GM21447 (cell line): ENCODE measurements at regions not wholly inside any gene's neighbourhood (a gene's known extent, or its start where the extent isn't known, plus 50 kb on each side); places are given as distances from the start of the nearest gene placed in this dataset.

Experiments
- ATAC-seq: cut with Tn5 transposase; IDR thresholded peaks from one replicate; pipeline ENCODE4 v1.9.1; 2021; ENCODE audit not compliant: unreplicated experiment

DNA sequence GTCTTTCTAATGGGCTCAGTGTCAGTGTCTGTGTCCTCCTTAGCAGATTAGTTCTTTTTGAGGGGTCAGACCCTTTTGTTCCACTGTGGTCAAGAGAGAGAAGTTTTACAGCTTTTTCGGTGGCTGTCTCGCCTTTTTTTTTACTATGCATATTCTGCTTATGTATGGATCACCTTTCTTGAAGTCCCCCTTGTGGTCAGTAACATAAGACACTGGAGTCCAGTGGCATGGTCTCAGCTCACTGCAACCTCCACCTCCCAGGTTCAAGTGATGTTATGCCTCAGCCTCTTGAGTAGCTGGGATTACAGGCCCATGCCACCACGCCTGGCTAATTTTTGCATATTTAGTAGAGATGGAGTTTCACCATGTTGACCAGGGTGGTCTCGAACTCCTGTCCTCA, 54.0 kb upstream of the PGRMC2 start:
- no peak for ATAC-seq

GRCh38 chr4:128338634-128339355, 51.2 kb upstream of the PGRMC2 start:
- ATAC-seq = no peak

DNA sequence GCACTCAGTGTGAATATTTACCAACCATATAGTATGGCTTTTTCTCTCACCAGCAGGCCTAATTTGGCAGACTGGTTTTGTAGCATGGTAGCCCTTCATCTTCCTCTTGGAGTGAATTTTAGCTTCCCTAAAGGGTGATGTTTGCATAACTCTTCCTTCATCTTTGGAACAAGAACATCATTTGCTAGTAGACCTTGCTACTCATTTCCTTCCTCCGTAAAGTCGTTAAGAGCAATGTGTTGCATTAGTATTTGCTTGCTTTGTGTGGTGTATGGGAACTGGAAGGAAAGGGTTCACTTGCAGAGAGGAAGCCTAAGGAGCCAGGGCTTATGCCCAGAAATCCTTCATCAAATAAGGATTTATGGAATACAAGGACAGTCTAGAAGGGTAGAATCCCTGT, 50.2 kb upstream of the PGRMC2 start:
- no peak for ATAC-seq
